Prostate gland (tissue), 2 donors: ENCODE measurements at regions not wholly inside any gene's neighbourhood (a gene's known extent, or its start where the extent isn't known, plus 50 kb on each side); places are given as distances from the start of the nearest gene placed in this dataset.

Source experiments
- POLR2A ChIP-seq: fragments of 450-650 bp; IDR thresholded peaks from one replicate; pipeline ENCODE4 v1.6.1; 2016; ENCODE audit warnings: antibody characterized with exemption, mild to moderate bottlenecking
- TF ChIP-seq, protein P1 (sequence below), 4 experiments: fragments of 200-600 bp in 2 of 4; fragments of 450-650 bp in 2 of 4; sonication (generic) in 2 of 4; IDR thresholded peaks; 1 replicate in 3 of 4; 2 replicates in 1 of 4; pipeline ENCODE4 v1.5.1; 2016 to 2019; ENCODE audit warnings: antibody characterized with exemption in 4 of 4, mild to moderate bottlenecking in 2 of 4, moderate library complexity in 2 of 4

DNA sequence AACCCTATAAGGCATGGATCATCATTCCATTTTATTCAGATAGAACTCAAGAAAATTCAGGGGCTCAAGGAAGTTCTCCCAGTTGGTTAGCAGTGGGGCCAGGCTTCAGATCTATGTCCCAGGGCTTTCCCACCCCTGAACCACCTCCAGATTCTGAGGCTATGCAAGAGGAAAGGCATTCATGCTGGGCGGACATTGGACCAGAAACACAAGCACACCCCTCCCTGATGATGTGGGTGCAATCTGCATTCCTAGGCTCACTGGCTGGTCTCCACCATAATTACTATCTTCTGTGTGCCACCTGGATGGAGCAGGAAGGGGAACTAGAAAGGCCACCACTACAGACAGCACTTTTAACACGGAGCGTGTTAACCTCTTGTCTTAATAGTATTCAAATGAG lies 63.2 kb upstream of the ASIC2 start:
- TF ChIP-seq, protein P1, sequence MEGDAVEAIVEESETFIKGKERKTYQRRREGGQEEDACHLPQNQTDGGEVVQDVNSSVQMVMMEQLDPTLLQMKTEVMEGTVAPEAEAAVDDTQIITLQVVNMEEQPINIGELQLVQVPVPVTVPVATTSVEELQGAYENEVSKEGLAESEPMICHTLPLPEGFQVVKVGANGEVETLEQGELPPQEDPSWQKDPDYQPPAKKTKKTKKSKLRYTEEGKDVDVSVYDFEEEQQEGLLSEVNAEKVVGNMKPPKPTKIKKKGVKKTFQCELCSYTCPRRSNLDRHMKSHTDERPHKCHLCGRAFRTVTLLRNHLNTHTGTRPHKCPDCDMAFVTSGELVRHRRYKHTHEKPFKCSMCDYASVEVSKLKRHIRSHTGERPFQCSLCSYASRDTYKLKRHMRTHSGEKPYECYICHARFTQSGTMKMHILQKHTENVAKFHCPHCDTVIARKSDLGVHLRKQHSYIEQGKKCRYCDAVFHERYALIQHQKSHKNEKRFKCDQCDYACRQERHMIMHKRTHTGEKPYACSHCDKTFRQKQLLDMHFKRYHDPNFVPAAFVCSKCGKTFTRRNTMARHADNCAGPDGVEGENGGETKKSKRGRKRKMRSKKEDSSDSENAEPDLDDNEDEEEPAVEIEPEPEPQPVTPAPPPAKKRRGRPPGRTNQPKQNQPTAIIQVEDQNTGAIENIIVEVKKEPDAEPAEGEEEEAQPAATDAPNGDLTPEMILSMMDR (IDR thresholded peaks at IDR 0.05) = no peak
- no peak for TF ChIP-seq POLR2A
